ENCODE measurements at regions not wholly inside any gene's neighbourhood (a gene's known extent, or its start where the extent isn't known, plus 50 kb on each side); places are given as distances from the start of the nearest gene placed in this dataset.
A peak's percentile ranks its signal among the peaks of the same experiment; 100 is the strongest.

DNA sequence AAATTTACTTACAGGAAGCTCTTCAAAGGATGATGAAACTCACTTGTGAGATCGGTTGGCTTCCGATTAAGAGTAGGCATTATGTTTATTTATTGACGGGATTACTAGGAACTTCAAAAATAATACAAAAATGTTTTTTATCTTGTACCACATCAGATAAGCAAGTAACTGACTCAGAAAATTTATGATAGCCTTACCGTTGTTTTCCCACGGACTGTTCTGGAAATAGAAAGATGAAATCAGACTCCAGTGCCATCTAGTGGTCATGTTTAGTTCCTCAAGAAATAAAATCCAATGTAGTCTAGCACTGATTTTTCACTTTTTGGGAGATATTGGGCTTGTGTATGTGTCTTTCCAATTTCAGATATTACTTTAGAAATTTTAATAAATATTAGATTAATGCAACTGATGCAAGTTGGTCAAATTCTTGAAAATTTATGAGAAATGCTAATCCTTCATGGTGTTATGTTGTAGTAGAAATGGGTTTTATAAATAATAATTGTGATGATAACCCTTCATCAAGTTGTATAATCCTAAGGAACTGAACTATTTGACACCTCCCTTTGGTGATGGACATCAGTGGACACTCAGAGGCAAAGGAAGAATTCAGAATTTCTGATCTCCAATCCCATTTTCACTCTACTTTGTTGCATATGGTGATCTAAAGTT is 168.8 kb downstream of the TMEM26 start:
- peak; percentile 82 for DNase-seq
- Histone ChIP-seq H4K20me1 (ENCODE audit: insufficient read depth) (no peaks in the 10 kb centered on the region), H3F3A (ENCODE audit: insufficient read depth) (0 out of 2 replicates have a peak, but pooled peaks cover 12% of the 10 kb centered on the region), H3K9me3 (ENCODE audit: low read depth) (no peaks in the 10 kb centered on the region), H3K36me3 (ENCODE audit: low read depth) (no peaks in the 10 kb centered on the region), H3K9ac (0 out of 2 replicates have a peak overlapping the region, but pooled peaks have one; percentile 12), H3K4me1 (ENCODE audit: insufficient read depth) (peaks cover 6% of the 10 kb centered on the region), H3K27me3 (replicated peaks; ENCODE audit: insufficient read depth) (no peaks in the 10 kb centered on the region), H3K4me3 (peak overlapping the region; percentile 60), H3K27ac (peak overlapping the region; percentile 16; the same call in 1 of the 2 replicates), H3K4me2 (ENCODE audit: unreplicated experiment) (peak overlapping the region; percentile 75), H3K79me2 (ENCODE audit: insufficient read depth) (no peaks in the 10 kb centered on the region), H3K9me2 (ENCODE audit: insufficient read depth) (no peaks in the 10 kb centered on the region), H2AFZ (peak overlapping the region; percentile 30; the same call in 1 of the 2 replicates)
- TF ChIP-seq EZH2phosphoT487 (IDR thresholded peaks at IDR 0.05; ENCODE audit: insufficient read depth, low read depth) (no peak), EZH2 (IDR thresholded peaks at IDR 0.05; ENCODE audit: insufficient read depth, poor library complexity, severe bottlenecking) (no peak)
- in situ Hi-C loops (cut with MboI), result loop anchor here (10.0 kb wide), 2 partner anchors 450 to 470 kb away; no protein-coding TSS in a partner anchor
- whole genome bisulfite sequencing, 2 experiments (ENCODE audit: low coverage in 1 of 2, low lambda C conversion rate in 2 of 2, missing lambda C conversion rate in 2 of 2), result 1 to 3% methylated on average over 5 of the region's 5 CpGs

DNA sequence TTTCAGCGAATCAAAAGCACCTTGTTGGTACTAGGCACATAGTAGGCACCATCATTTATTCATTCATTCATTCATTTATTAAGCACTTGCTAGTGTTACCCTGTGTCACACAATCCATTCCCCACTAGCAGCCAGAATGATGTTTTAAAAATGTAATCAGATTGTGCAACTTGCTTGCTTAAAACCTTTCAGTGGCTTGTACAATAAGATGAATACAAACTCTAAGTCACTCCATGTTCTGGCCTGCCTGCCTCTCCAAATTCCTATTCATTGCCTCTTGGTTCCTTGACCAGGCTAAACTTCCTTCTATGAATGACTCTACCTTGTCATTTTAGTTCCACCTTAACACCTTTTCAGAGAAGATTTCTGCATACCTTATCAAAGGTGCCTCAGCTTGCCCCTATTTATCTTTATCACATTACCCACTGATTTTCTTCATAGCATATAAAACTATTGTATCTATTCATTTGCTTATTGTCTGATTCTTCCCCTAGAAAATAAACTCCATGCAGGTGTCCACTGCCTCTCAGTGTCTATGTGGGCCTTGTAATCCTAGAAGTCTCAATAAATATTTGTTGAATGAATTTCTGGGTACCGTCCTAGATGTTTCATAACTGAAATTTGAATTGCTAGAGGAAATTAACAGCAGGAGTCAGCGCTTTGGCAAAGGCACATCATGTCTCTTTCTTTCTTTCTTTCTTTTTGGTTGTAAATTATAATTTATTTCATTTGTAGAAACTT is 169.5 kb downstream of the TMEM26 start:
- WGBS, 2 experiments (ENCODE audit: low coverage in 1 of 2, low lambda C conversion rate in 2 of 2, missing lambda C conversion rate in 2 of 2), result 34 to 38% methylated on average over 3 of the region's 3 CpGs
- Histone ChIP-seq H3K4me2 (ENCODE audit: unreplicated experiment) (peak overlapping the region; percentile 75), H3K9me2 (ENCODE audit: insufficient read depth) (no peaks in the 10 kb centered on the region), H3K9ac (0 out of 2 replicates have a peak overlapping the region, but pooled peaks have one; percentile 12), H3K4me3 (peak overlapping the region; percentile 60), H2AFZ (peak overlapping the region; percentile 30; the same call in 1 of the 2 replicates), H3K27ac (peak overlapping the region; percentile 16; the same call in 1 of the 2 replicates), H4K20me1 (ENCODE audit: insufficient read depth) (no peaks in the 10 kb centered on the region), H3K27me3 (replicated peaks; ENCODE audit: insufficient read depth) (no peaks in the 10 kb centered on the region), H3K36me3 (ENCODE audit: low read depth) (no peaks in the 10 kb centered on the region), H3F3A (ENCODE audit: insufficient read depth) (0 out of 2 replicates have a peak, but pooled peaks cover 12% of the 10 kb centered on the region), H3K9me3 (ENCODE audit: low read depth) (no peaks in the 10 kb centered on the region), H3K79me2 (ENCODE audit: insufficient read depth) (no peaks in the 10 kb centered on the region), H3K4me1 (ENCODE audit: insufficient read depth) (peaks cover 6% of the 10 kb centered on the region)
- DNase-seq, result peak; percentile 48
- TF ChIP-seq EZH2phosphoT487 (IDR thresholded peaks at IDR 0.05; ENCODE audit: insufficient read depth, low read depth) (no peak), EZH2 (IDR thresholded peaks at IDR 0.05; ENCODE audit: insufficient read depth, poor library complexity, severe bottlenecking) (no peak)
- in situ Hi-C loops (cut with MboI), result loop anchor here (10.0 kb wide), 2 partner anchors 451 to 469 kb away; no protein-coding TSS in a partner anchor

DNA sequence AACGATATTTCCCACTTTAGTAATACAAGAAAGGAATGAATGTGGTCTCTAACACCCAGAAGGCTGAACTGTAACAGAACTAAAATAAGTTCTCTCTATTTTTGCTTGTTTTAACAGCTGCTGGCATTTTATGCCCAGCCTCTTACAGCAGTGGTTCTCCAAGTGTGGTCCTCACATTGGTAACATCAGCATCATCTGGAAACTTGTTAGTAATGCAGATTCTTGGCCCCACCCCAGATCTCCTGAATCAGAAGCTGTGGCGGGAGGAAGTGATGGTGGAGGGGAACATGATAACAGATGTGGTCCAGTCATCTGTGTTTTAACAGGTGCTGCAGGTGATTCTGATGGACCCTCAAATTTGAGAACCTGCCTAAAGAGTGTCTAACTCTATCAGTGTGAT is 170.1 kb downstream of the TMEM26 start:
- Histone ChIP-seq H2AFZ (no peak overlapping the region), H3K4me1 (ENCODE audit: insufficient read depth) (peaks cover 6% of the 10 kb centered on the region), H3F3A (ENCODE audit: insufficient read depth) (0 out of 2 replicates have a peak, but pooled peaks cover 12% of the 10 kb centered on the region), H3K4me2 (ENCODE audit: unreplicated experiment) (no peak overlapping the region), H3K9me2 (ENCODE audit: insufficient read depth) (no peaks in the 10 kb centered on the region), H4K20me1 (ENCODE audit: insufficient read depth) (no peaks in the 10 kb centered on the region), H3K27ac (no peak overlapping the region), H3K9ac (no peak overlapping the region), H3K79me2 (ENCODE audit: insufficient read depth) (no peaks in the 10 kb centered on the region), H3K9me3 (ENCODE audit: low read depth) (no peaks in the 10 kb centered on the region), H3K27me3 (replicated peaks; ENCODE audit: insufficient read depth) (no peaks in the 10 kb centered on the region), H3K4me3 (no peak overlapping the region), H3K36me3 (ENCODE audit: low read depth) (no peaks in the 10 kb centered on the region)
- TF ChIP-seq EZH2phosphoT487 (IDR thresholded peaks at IDR 0.05; ENCODE audit: insufficient read depth, low read depth), result no peak
- TF ChIP-seq EZH2 (IDR thresholded peaks at IDR 0.05; ENCODE audit: insufficient read depth, poor library complexity, severe bottlenecking), result no peak
- WGBS, 2 experiments (ENCODE audit: low coverage in 1 of 2, low lambda C conversion rate in 2 of 2, missing lambda C conversion rate in 2 of 2), result 83 to 87% methylated on average over 2 of the region's 2 CpGs
- peak; percentile 53 for DNase-seq
- in situ Hi-C loops (cut with MboI), result loop anchor here (10.0 kb wide), 2 partner anchors 452 to 468 kb away; no protein-coding TSS in a partner anchor

DNA sequence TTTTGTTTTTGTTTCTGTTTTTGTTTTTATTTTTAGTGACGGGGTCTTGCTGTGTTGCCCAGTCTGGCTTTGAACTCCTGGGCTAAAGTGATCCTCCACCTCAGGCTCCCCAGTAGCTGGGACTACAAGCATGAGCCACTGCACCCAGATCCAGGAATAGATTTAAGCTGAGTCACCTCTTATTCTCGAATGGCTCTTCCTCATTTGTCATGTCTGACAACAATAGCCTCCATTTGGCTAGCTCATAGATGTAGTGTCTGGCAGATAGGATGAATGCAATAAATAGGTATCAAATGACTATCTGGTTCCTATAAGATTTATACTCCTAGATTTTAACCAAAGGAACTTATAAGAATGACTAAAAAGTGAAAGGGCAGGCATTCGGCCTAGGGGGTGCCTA is 172.9 kb downstream of the TMEM26 start:
- TF ChIP-seq EZH2phosphoT487 (IDR thresholded peaks at IDR 0.05; ENCODE audit: insufficient read depth, low read depth) (no peak), EZH2 (IDR thresholded peaks at IDR 0.05; ENCODE audit: insufficient read depth, poor library complexity, severe bottlenecking) (no peak)
- Histone ChIP-seq H3K79me2 (ENCODE audit: insufficient read depth) (no peaks in the 10 kb centered on the region), H3K9me2 (ENCODE audit: insufficient read depth) (no peaks in the 10 kb centered on the region), H4K20me1 (ENCODE audit: insufficient read depth) (no peaks in the 10 kb centered on the region), H3K4me1 (ENCODE audit: insufficient read depth) (peaks cover 6% of the 10 kb centered on the region), H3K4me2 (ENCODE audit: unreplicated experiment) (no peak overlapping the region), H3K36me3 (ENCODE audit: low read depth) (no peaks in the 10 kb centered on the region), H3K4me3 (no peak overlapping the region), H3K9ac (no peak overlapping the region), H3F3A (ENCODE audit: insufficient read depth) (0 out of 2 replicates have a peak, but pooled peaks cover 12% of the 10 kb centered on the region), H3K27me3 (replicated peaks; ENCODE audit: insufficient read depth) (no peaks in the 10 kb centered on the region), H2AFZ (no peak overlapping the region), H3K27ac (no peak overlapping the region), H3K9me3 (ENCODE audit: low read depth) (no peaks in the 10 kb centered on the region)
- in situ Hi-C loops (cut with MboI), result loop anchor here (10.0 kb wide), 2 partner anchors 454 to 466 kb away; no protein-coding TSS in a partner anchor
- WGBS, 2 experiments (ENCODE audit: low coverage in 1 of 2, low lambda C conversion rate in 2 of 2, missing lambda C conversion rate in 2 of 2), result 57 to 61% methylated on average over 3 of the region's 3 CpGs
- peak; percentile 55 for DNase-seq
